Liver (tissue), 8 donors: ENCODE measurements at regions not wholly inside any gene's neighbourhood (a gene's known extent, or its start where the extent isn't known, plus 50 kb on each side); places are given as distances from the start of the nearest gene placed in this dataset.

Source experiments
- DNase-seq: peaks from one replicate; pipeline ENCODE4 v3.0.0-alpha.2; 2017; ENCODE audit warnings: low spot score
- H3K27ac ChIP-seq, 2 donors: one replicate each; pipeline ENCODE4 v1.7.0; 2013; ENCODE audit warnings: inconsistent platforms in 2 of 2, low read length in 2 of 2, control low read depth in 1 of 2, low read depth in 1 of 2, mild to moderate bottlenecking in 1 of 2
- H3K27me3 ChIP-seq, 4 donors: one replicate each; pipeline versions ENCODE4 v1.6.1 to v1.7.0; 2013; ENCODE audit warnings: low read length in 3 of 4, inconsistent platforms in 1 of 4, mild to moderate bottlenecking in 1 of 4, moderate library complexity in 1 of 4; ENCODE audit not compliant: control insufficient read depth in 4 of 4, insufficient read depth in 4 of 4
- H3K36me3 ChIP-seq, 4 donors: one replicate each; pipeline versions ENCODE4 v1.6.1 to v1.7.0; 2013; ENCODE audit warnings: low read length in 3 of 4, mild to moderate bottlenecking in 3 of 4, low read depth in 1 of 4, moderate library complexity in 1 of 4; ENCODE audit not compliant: control insufficient read depth in 4 of 4, insufficient read depth in 3 of 4
- H3K4me1 ChIP-seq, 4 donors: one replicate each; pipeline versions ENCODE4 v1.6.1 to v1.7.0; 2013; ENCODE audit warnings: low read length in 3 of 4, mild to moderate bottlenecking in 3 of 4, moderate library complexity in 1 of 4; ENCODE audit not compliant: control insufficient read depth in 4 of 4, insufficient read depth in 4 of 4
- H3K4me3 ChIP-seq, 3 donors: one replicate each; pipeline versions ENCODE4 v1.6.1 to v1.7.0; 2013; ENCODE audit warnings: low read length in 3 of 3, control low read depth in 1 of 3, low read depth in 1 of 3, mild to moderate bottlenecking in 1 of 3
- H3K9ac ChIP-seq, 2 donors: one replicate each; pipeline ENCODE4 v1.7.0; 2013; ENCODE audit warnings: low read length in 2 of 2, mild to moderate bottlenecking in 2 of 2, moderate library complexity in 2 of 2, control low read depth in 1 of 2, low read depth in 1 of 2
- H3K9me3 ChIP-seq, 4 donors: one replicate each; pipeline versions ENCODE4 v1.6.1 to v1.7.0; 2013; ENCODE audit warnings: low read length in 3 of 4; ENCODE audit not compliant: control insufficient read depth in 4 of 4
- ATF3 ChIP-seq: IDR thresholded peaks from 2 replicates; pipeline ENCODE4 v1.6.1; 2016; ENCODE audit warnings: antibody characterized with exemption
- CTCF ChIP-seq: fragments of 150-350 bp; IDR thresholded peaks from 2 replicates; pipeline ENCODE4 v1.5.1; 2017; ENCODE audit warnings: improper control_type of control experiment, low read depth, low read length; ENCODE audit not compliant: missing input control
- EGR1 ChIP-seq, 2 donors: IDR thresholded peaks; 2 replicates each; pipeline ENCODE4 v1.6.1; 2016 to 2018; ENCODE audit warnings: antibody characterized with exemption in 2 of 2, low read depth in 2 of 2
- FOXA1 ChIP-seq: IDR thresholded peaks from 2 replicates; pipeline ENCODE4 v1.6.1; 2016; ENCODE audit warnings: antibody characterized with exemption
- FOXA2 ChIP-seq: IDR thresholded peaks from 2 replicates; pipeline ENCODE4 v1.6.1; 2016; ENCODE audit warnings: antibody characterized with exemption
- GABPA ChIP-seq, 2 donors: IDR thresholded peaks in 1 of 2; conservative IDR thresholded peaks in 1 of 2; 2 replicates each; pipeline ENCODE4 v1.6.1; 2016; ENCODE audit warnings: antibody characterized with exemption in 2 of 2, mild to moderate bottlenecking in 1 of 2, moderate library complexity in 1 of 2
- HNF4A ChIP-seq, 2 donors: conservative IDR thresholded peaks; 2 replicates each; pipeline ENCODE4 v1.6.1; 2016; ENCODE audit warnings: antibody characterized with exemption in 2 of 2, mild to moderate bottlenecking in 2 of 2
- HNF4G ChIP-seq: IDR thresholded peaks from 2 replicates; pipeline ENCODE4 v1.6.1; 2016; ENCODE audit warnings: antibody characterized with exemption
- JUND ChIP-seq, 2 donors: IDR thresholded peaks; 2 replicates each; pipeline ENCODE4 v1.6.1; 2016; ENCODE audit warnings: antibody characterized with exemption in 2 of 2
- MAX ChIP-seq: IDR thresholded peaks from 2 replicates; pipeline ENCODE4 v1.6.1; 2016; ENCODE audit warnings: antibody characterized with exemption
- NR2F2 ChIP-seq: IDR thresholded peaks from 2 replicates; pipeline ENCODE4 v1.6.1; 2016; ENCODE audit warnings: antibody characterized with exemption
- REST ChIP-seq: IDR thresholded peaks from 2 replicates; pipeline ENCODE4 v1.6.1; 2016; ENCODE audit warnings: antibody characterized with exemption, mild to moderate bottlenecking
- RXRA ChIP-seq, 2 donors: IDR thresholded peaks; 2 replicates each; pipeline ENCODE4 v1.6.1; 2017 to 2018; ENCODE audit warnings: antibody characterized with exemption in 2 of 2, mild to moderate bottlenecking in 1 of 2
- SP1 ChIP-seq: IDR thresholded peaks from 2 replicates; pipeline ENCODE4 v1.6.1; 2018; ENCODE audit warnings: antibody characterized with exemption, mild to moderate bottlenecking
- TAF1 ChIP-seq: conservative IDR thresholded peaks from 2 replicates; pipeline ENCODE4 v1.6.1; 2016; ENCODE audit warnings: antibody characterized with exemption, mild to moderate bottlenecking
- YY1 ChIP-seq: IDR thresholded peaks from 2 replicates; pipeline ENCODE4 v1.6.1; 2016; ENCODE audit warnings: antibody characterized with exemption, mild to moderate bottlenecking
- WGBS: extraction: QIAGEN DNeasy Blood & Tissue Kit; methylation state at CpG from one replicate; pipeline ENCODE4 v1.1.7; 2013; 5-methylcytosine and 5-hydroxymethylcytosine counted together
- TF ChIP-seq, protein P1 (sequence below): IDR thresholded peaks from 2 replicates; pipeline ENCODE4 v1.6.1; 2016; ENCODE audit warnings: antibody characterized with exemption
- donor health status: healthy.
- donor health status: healthy.
- donor health status: healthy.
- donor health status: healthy.
- donor health status: healthy.

DNA sequence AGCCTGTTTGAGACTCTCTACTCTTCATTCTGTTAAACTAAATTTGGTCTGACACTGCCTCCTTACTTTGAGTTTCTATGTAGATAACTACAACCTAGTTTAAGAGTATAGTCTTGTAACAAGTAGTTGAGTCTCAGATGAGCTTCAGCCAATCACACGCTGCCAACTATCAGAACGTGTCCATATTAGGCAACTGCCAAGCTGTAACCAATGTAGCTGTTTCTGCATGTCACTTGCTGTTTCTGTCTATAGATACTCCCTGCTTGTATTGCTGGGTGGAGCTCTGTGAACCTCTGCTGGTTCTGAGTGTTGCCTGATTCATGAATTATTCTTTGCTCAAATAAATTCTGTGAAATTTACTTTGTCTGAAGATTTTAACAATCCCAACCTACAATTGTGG lies 452.6 kb upstream of the NR5A2 start:
- H3K9ac ChIP-seq = no peak overlapping the region
- H3K4me1 ChIP-seq = no peaks in the 10 kb centered on the region
- DNase-seq = no peak
- no peak overlapping the region for H3K27ac ChIP-seq
- TF ChIP-seq GABPA (IDR thresholded peaks at IDR 0.05 in 1 of 2, conservative IDR thresholded peaks at IDR 0.05 in 1 of 2) = no peak
- no peak for TF ChIP-seq MAX
- TF ChIP-seq NR2F2 = no peak
- TF ChIP-seq HNF4A (conservative IDR thresholded peaks at IDR 0.05) = no peak
- TF ChIP-seq FOXA1 = no peak
- TF ChIP-seq REST = no peak
- no peak for TF ChIP-seq RXRA (IDR thresholded peaks at IDR 0.05)
- TF ChIP-seq YY1 = no peak
- no peak for TF ChIP-seq EGR1 (IDR thresholded peaks at IDR 0.05; ENCODE audit: low read depth in 2 of 2)
- TF ChIP-seq HNF4G = no peak
- no peak for TF ChIP-seq FOXA2
- no peak for TF ChIP-seq CTCF
- no peak for TF ChIP-seq ATF3
- TF ChIP-seq TAF1 = no peak
- no peak for TF ChIP-seq SP1
- TF ChIP-seq JUND (IDR thresholded peaks at IDR 0.05) = no peak
- TF ChIP-seq, protein P1, sequence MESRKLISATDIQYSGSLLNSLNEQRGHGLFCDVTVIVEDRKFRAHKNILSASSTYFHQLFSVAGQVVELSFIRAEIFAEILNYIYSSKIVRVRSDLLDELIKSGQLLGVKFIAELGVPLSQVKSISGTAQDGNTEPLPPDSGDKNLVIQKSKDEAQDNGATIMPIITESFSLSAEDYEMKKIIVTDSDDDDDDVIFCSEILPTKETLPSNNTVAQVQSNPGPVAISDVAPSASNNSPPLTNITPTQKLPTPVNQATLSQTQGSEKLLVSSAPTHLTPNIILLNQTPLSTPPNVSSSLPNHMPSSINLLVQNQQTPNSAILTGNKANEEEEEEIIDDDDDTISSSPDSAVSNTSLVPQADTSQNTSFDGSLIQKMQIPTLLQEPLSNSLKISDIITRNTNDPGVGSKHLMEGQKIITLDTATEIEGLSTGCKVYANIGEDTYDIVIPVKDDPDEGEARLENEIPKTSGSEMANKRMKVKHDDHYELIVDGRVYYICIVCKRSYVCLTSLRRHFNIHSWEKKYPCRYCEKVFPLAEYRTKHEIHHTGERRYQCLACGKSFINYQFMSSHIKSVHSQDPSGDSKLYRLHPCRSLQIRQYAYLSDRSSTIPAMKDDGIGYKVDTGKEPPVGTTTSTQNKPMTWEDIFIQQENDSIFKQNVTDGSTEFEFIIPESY = no peak
- peaks cover 0 to 5% (median 0%) of the 10 kb centered on the region in 4 donors for H3K27me3 ChIP-seq
- no peak overlapping the region for H3K4me3 ChIP-seq
- H3K36me3 ChIP-seq = no peaks in the 10 kb centered on the region
- H3K9me3 ChIP-seq = no peaks in the 10 kb centered on the region
- WGBS = 65% methylated on average over 2 of the region's 2 CpGs

GRCh38 chr1:199580300-199580699 lies 447.2 kb upstream of the NR5A2 start:
- DNase-seq = no peak
- H3K4me1 ChIP-seq = no peaks in the 10 kb centered on the region
- 83% methylated on average over 3 of the region's 3 CpGs for WGBS
- no peak overlapping the region for H3K27ac ChIP-seq
- TF ChIP-seq GABPA (IDR thresholded peaks at IDR 0.05 in 1 of 2, conservative IDR thresholded peaks at IDR 0.05 in 1 of 2) (no peak), NR2F2 (no peak), FOXA2 (no peak), YY1 (no peak)
- no peak overlapping the region for H3K9ac ChIP-seq
- no peaks in the 10 kb centered on the region for H3K27me3 ChIP-seq
- H3K4me3 ChIP-seq = no peak overlapping the region
- H3K9me3 ChIP-seq = no peaks in the 10 kb centered on the region
- H3K36me3 ChIP-seq = no peaks in the 10 kb centered on the region
